Renal pelvis (tissue), 1 donor: ENCODE measurements at regions not wholly inside any gene's neighbourhood (a gene's known extent, or its start where the extent isn't known, plus 50 kb on each side); places are given as distances from the start of the nearest gene placed in this dataset.

Experiments
- DNase-seq: peaks from one replicate; pipeline ENCODE4 v3.0.0-alpha.2; 2013

DNA sequence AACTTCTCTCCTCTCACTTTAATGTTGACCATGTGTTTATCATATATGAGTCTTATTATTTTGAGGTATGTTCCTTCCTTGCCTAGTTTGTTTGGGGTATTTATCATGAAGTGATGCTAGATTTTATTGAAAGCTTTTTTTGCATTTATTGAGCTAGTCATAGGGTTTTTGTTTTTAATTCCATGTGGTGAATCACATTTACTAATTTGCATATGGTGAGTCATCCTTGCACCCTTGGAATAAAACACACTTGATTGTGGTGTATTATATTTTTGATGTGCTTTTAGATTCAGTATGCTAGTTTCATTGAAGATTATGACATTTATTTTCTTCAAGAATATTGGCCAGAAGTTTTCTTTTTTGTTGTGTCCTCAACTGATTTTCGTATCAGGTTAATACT lies 464.6 kb downstream of the PCDH18 start:
- DNase-seq, result no peak

DNA sequence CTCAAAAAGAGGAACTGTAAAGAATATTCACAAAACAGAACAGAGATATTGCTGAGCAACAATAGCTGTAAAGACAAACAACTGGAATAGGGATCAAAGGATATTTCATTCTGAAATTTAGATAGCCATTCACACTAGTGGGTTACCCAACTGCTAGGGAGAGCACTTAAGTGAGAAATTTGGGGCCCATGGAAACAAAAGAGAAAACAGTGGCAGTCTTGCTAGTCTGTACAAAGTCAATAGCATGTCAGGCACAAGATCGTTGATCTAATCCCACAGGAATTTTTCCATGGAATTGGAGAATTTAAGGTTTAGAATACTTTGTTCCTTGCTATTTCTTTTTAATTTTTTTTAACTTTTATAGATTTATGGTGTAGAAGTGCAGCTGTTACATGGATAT lies 467.0 kb downstream of the PCDH18 start:
- no peak for DNase-seq

DNA sequence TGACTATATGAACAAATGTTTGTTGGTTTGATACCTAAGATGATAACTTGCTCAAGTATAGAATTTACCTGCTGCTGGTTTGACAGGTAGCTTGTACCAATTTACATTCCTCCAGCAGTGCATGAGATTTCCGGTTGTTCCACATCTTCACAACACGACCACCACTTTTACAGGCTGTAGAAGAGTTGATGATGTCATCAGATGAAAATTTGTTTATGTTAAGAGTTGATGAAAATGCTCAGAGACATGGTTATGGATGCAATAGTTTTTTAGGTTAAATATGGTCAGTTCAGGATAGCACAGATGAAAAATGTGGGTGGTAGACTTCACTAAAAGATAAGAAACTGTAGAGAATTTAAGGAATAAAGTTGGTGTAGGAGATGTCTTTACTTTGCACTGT lies 468.3 kb downstream of the PCDH18 start:
- no peak for DNase-seq

DNA sequence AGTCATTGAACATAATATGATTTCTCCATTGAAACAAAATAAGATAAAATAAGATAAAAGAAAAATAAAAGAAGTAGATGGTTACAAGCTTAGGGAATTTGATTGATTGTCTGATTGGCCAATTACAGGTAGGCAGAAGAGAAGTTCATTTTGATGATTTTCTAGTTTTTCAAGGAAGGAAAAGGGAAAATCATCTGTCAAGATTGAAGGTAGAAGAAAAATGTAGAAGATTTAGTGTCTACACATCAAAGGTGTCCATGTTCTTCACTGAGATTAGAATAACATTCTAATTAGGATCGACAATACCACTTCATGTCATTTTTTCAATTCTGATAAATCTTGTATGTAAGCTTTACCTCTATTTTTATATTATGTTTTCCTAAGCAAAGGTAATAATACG lies 489.1 kb downstream of the PCDH18 start:
- no peak for DNase-seq

DNA sequence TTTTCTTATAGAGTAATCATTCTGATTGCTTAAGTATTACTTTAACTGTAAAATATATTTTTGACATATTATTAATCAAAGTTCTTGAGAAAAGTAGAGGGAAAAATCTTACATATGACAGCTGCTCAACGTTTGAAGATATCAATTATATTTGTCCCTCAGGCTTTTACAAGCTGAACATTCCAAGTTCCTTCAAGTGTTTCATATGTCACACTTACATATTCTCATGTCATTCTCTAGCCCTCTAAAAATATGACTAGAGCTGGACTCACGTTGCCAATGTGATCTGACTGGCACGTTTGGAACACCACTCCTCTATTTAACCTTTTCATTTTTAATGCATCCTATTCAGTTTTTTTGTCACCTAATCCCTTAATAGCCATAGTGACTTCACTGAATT lies 492.9 kb downstream of the PCDH18 start:
- DNase-seq, result no peak

DNA sequence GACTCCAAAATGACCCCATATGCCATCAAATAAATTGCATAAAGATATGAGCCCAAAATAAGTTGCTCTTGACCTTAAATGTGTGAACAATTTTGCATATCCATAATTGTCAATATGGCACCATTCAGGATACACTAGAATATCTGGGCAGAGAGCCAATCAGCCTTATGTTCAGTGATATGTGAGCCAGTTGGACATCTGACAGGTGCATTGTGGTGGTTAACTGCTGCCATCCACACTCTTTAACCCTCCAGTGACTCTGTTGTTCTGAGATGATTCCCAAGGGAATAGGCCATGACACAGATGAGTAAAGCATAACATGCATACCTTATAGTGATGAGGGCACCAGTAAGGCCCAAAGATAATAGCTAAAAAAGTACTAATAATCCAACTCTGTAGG lies 500.1 kb downstream of the PCDH18 start:
- DNase-seq, result no peak

DNA sequence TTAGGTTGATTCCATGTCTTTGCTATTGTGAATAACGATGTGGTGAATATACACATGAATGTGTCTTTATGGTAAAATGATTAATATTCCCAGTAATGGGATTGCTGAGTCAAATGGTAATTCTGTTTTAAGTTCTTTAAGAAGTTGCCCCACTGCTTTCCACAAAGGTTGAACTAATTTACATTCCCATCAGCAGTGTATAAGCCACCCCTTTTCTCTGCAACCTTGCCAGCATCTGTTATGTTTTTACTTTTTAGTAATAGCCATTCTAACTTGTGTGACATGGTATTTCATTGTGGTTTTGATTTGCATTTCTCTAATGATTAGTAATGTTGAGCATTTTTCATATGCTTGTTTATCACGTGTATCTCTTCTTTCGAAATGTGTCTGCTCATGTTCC lies 503.3 kb downstream of the PCDH18 start:
- no peak for DNase-seq

DNA sequence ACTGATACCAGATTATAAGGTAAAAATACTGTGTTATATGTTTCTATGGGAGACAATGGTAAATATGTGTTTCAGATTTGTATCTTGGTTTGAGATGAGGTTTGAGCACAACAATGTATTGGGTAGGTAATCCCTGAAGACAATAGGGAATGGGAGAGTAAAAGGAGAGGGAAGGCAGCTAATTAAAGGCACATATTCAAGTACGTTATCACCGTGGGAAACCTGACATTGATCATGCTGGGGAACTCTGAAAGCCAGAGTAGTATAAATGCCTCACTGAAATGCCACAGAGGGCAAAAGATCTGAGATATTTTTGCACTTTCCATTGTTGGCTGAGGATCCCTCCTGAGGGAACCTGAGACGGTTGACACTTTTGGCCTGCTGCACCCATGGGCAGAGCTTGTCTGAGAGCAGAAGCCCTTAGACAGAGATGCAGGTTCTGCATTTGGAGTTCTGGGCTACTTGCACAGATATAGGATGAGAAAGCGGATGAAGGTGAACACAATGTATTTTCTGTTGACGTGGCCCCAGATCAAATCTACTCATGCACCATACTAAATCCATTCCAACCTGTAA lies 506.7 kb downstream of the PCDH18 start:
- DNase-seq, result no peak

DNA sequence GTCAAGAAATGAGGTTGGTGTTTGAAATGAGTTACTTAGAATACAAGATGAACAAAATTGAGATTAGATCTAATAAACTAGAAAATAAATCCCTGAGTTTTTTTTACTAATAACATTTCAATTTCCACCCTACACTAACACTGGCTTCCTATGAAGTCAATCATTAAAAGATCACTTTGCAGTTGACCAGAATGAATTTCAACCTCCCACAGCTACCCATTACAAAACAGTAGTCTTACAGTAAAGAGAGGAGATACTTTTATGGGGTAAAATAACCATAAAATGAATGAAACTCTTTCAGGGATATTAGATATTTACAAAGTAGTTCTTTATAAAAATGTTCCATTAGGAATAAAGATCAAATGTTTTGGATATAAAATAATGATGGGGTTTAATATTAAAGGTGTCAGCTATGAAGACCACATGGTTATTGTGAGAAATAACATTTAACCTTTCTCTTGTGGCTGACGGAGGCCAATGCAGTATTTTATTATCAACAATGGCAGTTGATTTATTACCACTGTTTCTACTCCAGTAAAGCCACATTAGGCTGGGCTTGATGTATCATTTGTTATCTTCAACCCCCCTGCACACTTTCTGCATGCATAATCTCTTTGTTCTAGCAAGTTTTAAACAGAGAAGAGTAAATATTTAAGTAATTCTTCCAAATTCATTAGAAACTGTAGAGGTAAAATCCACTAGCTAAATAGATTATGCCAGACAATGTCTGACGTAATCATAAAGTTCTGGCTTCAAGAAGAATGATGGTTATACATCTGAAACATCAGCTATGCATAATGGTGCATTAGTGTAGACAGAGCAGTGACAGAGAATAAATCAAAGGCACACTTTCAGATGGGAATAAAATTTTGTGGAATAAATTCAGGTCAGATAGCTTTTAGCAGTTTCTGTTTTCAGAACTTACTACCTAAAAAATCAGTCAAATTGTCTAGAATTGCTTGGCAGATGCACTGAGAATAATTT lies 516.6 kb downstream of the PCDH18 start:
- DNase-seq, result peak; percentile 29

DNA sequence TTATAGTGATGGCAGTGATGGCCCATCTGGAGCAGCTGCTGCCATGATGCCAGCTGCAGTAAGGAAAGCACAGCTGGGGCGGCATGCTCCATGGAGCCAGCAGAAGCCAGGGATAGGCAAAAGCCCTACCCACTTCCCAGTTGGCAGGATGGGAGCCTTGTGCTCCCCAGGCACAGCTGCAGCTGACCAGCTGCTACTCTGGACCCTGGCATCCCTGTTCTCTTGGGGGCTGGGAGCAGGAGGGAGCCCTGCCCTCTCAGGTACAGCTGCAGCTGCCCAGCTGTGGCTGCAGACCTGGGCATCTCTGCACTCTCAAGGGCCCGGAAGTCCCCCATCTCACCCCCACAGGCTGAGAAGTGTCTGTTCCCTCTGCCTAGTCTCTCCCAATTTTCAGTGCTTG lies 531.9 kb downstream of the PCDH18 start:
- DNase-seq, result no peak

DNA sequence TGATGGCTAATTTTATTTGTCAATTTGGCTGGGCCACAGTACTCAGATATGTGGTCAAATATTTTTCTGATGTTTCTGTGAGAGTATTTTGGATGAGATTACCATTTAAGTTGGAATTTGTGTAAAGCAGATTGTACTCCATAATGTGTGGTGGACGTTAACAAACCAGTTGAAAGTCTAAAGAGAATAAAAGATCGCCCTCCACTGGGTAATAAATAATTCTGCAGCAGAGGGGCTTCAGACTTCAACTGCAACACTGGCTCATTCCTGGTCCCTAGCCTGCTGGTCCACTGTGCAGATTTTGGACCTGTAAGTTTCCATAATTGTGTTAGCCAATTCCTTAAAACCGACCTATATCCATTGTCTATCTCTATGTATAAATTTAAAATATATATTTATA lies 540.3 kb downstream of the PCDH18 start:
- no peak for DNase-seq

DNA sequence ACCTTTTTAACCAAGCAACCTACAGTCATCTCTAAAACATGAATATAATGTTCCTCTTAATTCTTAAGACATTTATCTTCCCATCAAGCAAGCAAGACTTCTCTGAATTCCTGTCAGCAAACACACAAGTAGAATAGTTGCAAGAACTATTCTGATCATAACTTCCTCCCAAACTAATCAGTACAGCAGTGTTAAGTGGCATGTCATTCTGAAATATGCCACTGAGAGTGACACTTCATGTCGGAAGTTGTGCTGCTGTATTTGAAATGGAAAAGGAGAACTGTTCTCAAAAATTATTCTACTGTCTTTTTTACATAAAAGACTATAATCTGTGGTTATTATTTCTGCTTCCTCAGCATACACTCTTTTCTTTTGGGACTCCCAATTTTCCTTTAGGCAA lies 546.6 kb downstream of the PCDH18 start:
- no peak for DNase-seq

DNA sequence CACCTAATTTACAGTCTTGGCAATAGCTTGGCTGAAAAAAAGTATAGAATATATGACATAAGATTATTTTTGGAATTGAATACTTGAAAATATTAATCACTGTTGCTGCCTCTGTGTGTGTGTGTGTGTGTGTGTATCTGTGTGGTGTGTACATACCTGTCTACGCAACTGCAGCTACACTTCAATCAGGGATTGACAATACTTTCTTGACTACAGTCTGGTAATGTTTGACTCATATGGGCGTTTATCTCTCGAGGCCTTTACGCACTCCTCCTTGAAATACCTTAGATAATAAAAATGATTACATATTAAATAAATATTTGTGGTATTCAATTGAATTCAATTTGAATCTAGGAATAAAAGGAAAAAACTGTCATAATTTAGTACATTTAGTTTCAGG lies 565.2 kb downstream of the PCDH18 start:
- DNase-seq, result no peak

DNA sequence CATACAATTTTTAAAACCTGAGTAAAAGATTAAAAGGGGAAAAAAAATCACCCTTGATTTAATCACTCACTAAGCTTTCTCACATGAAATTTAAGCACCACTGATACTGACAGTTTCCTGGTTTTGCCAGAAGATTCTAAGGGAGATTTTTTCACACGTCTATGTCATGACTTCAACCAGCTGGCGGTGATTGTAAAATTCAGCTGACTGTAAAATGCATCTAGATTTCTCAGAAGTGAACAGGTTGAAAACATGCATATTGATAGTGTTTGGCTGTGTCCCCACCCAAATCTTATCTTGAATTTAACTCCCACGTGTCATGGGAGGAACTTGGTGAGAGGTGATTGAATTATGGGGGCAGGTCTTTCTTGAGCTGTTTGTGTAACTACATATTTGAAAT lies 566.8 kb downstream of the PCDH18 start:
- DNase-seq, result no peak

DNA sequence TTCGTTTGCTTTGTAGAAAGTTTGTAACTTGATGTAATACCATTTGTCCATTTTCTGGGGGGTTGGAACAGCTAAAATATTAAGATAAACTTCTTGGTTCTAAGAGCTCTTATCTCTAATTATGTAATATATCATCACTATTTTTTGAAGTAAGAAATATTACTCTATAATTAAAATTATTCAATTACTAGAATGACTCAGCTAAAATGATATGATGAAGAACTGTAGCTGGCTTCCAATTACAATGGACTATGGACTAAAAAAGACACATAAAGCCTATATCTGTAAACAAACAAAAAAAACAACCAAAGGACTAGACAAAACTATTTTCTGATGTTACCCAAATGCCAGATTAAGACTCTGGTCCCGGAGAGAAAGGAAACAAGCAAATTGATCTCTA lies 569.4 kb downstream of the PCDH18 start:
- DNase-seq, result no peak

DNA sequence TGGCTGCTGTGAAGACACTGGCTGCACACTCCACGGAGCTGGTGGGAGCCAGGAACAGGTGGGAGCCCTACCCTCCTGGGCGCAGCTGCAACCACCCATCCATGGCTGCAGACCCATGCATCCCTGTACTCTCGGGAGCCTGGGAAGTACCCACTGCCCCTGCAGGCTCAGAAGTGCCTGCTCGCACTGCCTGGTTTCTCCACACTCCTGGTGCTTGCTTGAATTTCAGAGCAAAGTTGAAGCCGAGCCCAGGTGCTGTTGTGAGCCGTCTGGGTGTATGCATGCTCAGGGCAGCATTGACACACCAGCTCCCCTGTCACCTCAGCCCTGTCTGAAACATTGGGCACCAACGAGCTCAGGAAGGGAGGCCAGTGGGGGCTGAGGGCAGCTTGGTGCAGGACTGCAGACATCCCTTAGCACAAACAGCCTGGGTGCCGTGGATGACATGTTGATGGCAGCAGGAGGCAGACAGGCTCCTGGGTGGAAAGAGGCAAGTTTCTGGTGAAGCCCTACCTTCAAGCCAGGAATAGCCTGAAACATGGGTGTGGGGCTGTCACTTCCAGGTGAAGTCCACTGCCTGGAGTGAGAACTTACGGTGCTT lies 585.9 kb downstream of the PCDH18 start:
- DNase-seq, result no peak

DNA sequence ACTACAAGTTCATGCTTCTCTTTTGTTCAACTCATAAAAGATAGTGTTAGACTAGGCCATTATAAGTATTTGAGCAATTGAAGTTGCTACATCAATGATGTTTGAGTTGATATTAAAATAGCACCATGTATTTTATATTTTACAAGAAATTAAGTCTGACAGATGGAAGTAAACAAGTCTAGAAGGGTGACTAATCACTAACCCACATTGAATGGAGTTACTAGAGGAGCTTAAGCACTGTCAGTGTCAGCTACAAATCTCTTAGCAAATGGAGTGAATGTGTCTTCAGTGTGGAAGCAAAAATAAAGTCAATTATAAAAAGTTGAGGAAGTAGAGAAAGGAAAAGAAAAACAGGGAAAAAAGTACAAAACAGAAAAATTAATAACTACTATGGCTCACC lies 592.5 kb downstream of the PCDH18 start:
- DNase-seq, result no peak

DNA sequence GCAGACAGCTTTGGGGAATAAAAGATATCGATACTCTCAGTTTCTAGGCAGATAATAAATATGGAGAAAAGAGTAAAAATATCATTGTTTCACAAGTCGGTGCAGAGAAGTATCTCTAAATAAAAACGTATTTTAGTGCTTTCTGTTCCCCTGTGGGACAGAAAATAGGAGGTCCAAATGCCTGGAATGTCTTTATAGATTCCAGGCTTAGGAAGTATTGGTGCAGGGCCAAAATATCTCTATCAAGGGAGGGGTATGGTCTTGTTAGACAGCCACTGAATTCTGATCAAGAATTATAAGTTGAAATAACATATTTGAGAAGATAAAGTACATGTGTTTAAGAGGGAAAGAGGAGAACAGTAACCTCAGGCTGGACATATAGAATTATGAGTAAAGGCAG lies 596.4 kb downstream of the PCDH18 start:
- DNase-seq, result no peak

DNA sequence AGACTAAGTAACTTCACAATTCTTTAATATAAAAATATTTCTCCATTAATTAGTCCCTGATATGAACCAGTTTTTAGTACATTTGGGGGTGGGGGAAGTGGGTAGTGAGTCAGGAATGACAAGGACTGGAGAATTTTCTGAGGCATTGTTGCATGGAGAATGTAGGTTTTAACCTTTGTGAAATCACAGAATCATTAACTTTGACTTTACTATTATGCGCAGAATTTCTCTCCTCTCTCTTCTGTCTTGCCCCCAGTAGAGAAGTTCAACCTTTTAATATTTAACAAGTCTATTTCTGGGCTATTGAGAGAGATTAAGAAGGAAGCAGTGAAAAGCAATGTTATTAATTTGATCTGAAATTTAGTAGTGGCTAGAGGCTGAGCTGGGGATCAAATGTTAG lies 597.0 kb downstream of the PCDH18 start:
- no peak for DNase-seq

DNA sequence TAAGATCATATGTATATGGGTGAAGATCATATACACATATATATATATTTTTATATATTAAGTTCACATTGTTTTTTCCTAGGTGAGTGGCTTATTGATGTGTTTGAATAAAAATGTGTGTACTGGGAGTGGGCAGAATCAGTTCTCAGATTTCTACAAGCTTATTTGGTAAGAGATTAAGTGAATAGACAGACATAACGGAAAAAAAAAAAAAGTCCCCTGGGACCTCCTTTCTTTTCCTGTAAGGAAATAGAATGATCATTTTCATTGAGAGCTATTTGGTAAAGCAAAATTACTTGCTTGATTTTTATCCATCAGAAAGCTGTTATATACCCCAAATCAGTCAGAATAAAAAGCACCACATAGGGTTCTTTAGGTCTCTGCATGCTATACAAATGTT lies 597.7 kb downstream of the PCDH18 start:
- DNase-seq, result no peak

DNA sequence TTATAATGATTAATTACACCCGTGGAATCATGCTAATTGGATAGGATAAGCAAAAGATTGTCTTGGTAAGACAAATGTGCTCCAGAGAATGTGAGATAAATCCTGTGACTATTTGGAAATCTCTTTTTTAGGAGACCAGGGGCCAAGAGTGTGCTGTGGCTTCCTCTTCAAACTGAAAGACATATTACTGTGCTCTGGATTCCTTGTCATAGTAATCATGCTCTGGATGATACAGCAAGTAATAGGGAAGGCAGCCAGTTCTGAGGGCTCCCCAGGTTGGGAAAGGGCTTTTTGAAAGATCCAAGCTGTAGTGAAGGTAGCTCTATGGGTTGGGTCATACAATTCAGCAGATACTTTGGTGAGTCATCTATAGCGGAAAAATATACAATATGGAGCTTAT lies 600.5 kb downstream of the PCDH18 start:
- no peak for DNase-seq

DNA sequence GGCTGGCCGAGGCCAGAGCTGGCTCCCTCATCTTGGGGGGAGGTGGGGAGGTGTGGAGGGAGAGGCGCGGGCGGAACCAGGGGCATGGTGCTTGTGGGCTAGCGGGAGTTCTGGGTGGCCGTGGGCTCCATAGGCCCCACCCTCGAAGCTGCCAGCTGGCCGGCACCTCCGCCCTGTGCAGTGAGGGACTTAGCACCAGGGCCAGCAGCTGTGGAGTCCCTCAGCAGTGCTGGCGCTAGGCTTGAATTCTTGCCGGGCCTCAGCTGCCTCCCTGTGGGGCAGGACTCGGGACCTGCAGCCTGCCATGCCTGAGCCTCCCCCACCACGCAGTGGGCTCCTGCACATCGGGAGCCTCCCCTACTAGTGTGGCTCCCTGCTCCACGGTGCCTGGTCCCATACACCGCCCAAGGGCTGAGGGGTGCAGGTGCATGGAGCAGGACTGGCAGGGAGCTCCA lies 603.3 kb downstream of the PCDH18 start:
- DNase-seq, result no peak

DNA sequence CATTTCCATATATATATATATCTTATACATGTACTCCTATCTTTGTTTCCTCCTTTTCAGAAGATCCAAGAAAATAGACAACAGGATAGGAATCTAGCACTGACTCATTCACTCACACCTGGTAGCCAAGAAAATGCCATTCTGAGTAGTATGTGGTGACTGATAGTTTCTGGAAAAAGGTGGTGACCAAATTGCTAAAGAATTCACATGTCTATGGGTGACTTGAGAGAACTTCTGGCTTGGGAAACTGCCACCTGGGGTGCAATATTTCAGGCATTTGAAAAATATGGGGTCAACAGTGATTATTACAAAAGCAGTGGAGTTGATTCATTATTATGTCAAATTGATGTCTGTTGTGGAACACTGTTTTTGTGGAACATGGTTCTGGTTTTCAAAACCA lies 605.1 kb downstream of the PCDH18 start:
- no peak for DNase-seq
